Adrenal gland (tissue), 5 donors: ENCODE measurements at regions not wholly inside any gene's neighbourhood (a gene's known extent, or its start where the extent isn't known, plus 50 kb on each side); places are given as distances from the start of the nearest gene placed in this dataset.

Source experiments
- CTCF ChIP-seq, 6 experiments: fragments of 450-650 bp in 4 of 6; fragments of 200-600 bp in 2 of 6; sonication (generic) in 1 of 6; IDR thresholded peaks; 1 replicate in 5 of 6; 2 replicates in 1 of 6; pipeline versions ENCODE4 v1.5.1 to v1.8.0; 2016 to 2021; ENCODE audit warnings: antibody characterized with exemption in 6 of 6, mild to moderate bottlenecking in 2 of 6, moderate library complexity in 1 of 6
- POLR2A ChIP-seq, 2 donors: fragments of 450-650 bp; IDR thresholded peaks; one replicate each; pipeline ENCODE4 v1.6.1; 2017; ENCODE audit warnings: antibody characterized with exemption in 2 of 2, mild to moderate bottlenecking in 2 of 2, moderate library complexity in 1 of 2
- donor health status: DM: no; HTN: no; CAD: no.

- TF ChIP-seq CTCF (IDR thresholded peaks at IDR 0.05) = no peak
- TF ChIP-seq POLR2A (IDR thresholded peaks at IDR 0.05) = no peak
Observed at GRCh38 chr16:56068816-56069215, 122.5 kb upstream of the GNAO1 start.
